ENCODE measurements at regions not wholly inside any gene's neighbourhood (a gene's known extent, or its start where the extent isn't known, plus 50 kb on each side); places are given as distances from the start of the nearest gene placed in this dataset.

DNA sequence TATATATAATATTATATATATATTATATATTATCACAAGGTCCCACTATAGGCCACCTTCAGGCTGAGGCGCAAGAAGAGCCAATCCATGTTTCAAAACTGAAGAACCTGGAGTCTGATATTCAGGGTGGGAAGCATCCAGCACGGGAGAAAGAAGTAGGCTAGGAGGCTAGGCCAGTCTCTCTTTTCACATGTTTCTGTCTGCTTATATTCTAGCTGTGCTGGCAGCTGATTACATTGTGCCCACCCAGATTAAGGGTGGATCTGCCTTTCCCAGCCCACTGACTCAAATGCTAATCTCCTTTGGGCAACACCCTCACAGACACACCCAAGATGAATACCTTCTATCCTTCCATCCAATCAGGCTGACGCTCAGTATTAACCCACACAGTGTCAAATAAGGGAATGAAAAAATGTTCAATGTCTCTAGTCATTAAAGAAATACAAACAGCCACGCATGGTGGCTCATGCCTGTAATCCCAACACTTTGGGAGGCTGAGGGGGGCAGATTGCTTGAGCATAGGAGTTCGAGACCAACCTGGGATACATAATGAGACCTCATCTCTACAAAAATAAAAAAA, 135.4 kb upstream of the PCBD1 start:
- TF ChIP-seq BACH1 (tag; IDR thresholded peaks at IDR 0.05) (no peak), ZNF121 (CRISPR knock-in tag; conservative IDR thresholded peaks at IDR 0.05) (no peak), SLC30A9 (CRISPR knock-in tag; IDR thresholded peaks at IDR 0.05) (no peak), CREBBP (IDR thresholded peaks at IDR 0.05; ENCODE audit: low read depth, low read length) (no peak), TBL1XR1 (IDR thresholded peaks at IDR 0.05; ENCODE audit: low read length in 2 of 2) (no peak), MIER1 (IDR thresholded peaks at IDR 0.05; ENCODE audit: low read depth) (no peak), ZNF507 (tag; conservative IDR thresholded peaks at IDR 0.05) (no peak), NFRKB (IDR thresholded peaks at IDR 0.05; ENCODE audit: low read depth) (no peak)
- TF ChIP-seq, protein P1, sequence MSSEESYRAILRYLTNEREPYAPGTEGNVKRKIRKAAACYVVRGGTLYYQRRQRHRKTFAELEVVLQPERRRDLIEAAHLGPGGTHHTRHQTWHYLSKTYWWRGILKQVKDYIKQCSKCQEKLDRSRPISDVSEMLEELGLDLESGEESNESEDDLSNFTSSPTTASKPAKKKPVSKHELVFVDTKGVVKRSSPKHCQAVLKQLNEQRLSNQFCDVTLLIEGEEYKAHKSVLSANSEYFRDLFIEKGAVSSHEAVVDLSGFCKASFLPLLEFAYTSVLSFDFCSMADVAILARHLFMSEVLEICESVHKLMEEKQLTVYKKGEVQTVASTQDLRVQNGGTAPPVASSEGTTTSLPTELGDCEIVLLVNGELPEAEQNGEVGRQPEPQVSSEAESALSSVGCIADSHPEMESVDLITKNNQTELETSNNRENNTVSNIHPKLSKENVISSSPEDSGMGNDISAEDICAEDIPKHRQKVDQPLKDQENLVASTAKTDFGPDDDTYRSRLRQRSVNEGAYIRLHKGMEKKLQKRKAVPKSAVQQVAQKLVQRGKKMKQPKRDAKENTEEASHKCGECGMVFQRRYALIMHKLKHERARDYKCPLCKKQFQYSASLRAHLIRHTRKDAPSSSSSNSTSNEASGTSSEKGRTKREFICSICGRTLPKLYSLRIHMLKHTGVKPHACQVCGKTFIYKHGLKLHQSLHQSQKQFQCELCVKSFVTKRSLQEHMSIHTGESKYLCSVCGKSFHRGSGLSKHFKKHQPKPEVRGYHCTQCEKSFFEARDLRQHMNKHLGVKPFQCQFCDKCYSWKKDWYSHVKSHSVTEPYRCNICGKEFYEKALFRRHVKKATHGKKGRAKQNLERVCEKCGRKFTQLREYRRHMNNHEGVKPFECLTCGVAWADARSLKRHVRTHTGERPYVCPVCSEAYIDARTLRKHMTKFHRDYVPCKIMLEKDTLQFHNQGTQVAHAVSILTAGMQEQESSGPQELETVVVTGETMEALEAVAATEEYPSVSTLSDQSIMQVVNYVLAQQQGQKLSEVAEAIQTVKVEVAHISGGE (CRISPR knock-in tag; IDR thresholded peaks at IDR 0.05), result no peak
- TF ChIP-seq, protein P2, sequence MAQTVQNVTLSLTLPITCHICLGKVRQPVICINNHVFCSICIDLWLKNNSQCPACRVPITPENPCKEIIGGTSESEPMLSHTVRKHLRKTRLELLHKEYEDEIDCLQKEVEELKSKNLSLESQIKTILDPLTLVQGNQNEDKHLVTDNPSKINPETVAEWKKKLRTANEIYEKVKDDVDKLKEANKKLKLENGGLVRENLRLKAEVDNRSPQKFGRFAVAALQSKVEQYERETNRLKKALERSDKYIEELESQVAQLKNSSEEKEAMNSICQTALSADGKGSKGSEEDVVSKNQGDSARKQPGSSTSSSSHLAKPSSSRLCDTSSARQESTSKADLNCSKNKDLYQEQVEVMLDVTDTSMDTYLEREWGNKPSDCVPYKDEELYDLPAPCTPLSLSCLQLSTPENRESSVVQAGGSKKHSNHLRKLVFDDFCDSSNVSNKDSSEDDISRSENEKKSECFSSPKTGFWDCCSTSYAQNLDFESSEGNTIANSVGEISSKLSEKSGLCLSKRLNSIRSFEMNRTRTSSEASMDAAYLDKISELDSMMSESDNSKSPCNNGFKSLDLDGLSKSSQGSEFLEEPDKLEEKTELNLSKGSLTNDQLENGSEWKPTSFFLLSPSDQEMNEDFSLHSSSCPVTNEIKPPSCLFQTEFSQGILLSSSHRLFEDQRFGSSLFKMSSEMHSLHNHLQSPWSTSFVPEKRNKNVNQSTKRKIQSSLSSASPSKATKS (CRISPR knock-in tag; IDR thresholded peaks at IDR 0.05), result no peak
- TF ChIP-seq, protein P3, sequence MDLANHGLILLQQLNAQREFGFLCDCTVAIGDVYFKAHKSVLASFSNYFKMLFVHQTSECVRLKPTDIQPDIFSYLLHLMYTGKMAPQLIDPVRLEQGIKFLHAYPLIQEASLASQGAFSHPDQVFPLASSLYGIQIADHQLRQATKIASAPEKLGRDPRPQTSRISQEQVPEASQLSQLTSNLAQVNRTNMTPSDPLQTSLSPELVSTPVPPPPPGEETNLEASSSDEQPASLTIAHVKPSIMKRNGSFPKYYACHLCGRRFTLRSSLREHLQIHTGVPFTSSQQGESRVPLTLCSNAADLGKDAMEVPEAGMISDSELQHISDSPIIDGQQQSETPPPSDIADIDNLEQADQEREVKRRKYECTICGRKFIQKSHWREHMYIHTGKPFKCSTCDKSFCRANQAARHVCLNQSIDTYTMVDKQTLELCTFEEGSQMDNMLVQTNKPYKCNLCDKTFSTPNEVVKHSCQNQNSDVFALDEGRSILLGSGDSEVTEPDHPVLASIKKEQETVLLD (IDR thresholded peaks at IDR 0.05), result no peak
- TF ChIP-seq, protein P4, sequence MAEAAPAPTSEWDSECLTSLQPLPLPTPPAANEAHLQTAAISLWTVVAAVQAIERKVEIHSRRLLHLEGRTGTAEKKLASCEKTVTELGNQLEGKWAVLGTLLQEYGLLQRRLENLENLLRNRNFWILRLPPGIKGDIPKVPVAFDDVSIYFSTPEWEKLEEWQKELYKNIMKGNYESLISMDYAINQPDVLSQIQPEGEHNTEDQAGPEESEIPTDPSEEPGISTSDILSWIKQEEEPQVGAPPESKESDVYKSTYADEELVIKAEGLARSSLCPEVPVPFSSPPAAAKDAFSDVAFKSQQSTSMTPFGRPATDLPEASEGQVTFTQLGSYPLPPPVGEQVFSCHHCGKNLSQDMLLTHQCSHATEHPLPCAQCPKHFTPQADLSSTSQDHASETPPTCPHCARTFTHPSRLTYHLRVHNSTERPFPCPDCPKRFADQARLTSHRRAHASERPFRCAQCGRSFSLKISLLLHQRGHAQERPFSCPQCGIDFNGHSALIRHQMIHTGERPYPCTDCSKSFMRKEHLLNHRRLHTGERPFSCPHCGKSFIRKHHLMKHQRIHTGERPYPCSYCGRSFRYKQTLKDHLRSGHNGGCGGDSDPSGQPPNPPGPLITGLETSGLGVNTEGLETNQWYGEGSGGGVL (CRISPR knock-in tag; IDR thresholded peaks at IDR 0.05), result no peak
- H3K4me3 ChIP-seq, result no peak overlapping the region
- peak overlapping the region; percentile 64 for H2AFZ ChIP-seq (ENCODE audit: low read depth, low read length)
- DNase-seq (ENCODE audit: extremely low read depth in 1 of 4, low spot score in 3 of 4) (no peak), FAIRE-seq (peak; percentile 19), ATAC-seq (no peak; the same call in 2 of the 3 replicates)
- peaks cover 9 to 38% of the 10 kb centered on the region in 2 experiments for H3K27me3 ChIP-seq (ENCODE audit: control insufficient read depth in 2 of 2, insufficient read depth in 2 of 2, low read length in 2 of 2)
- ChIA-PET POLR2A (no interaction called here), CTCF (ENCODE audit: low intra/inter-chr PET ratio) (no interaction called here)
- BruUV-seq (replicated peaks), result no TSS peak
- no peaks in the 10 kb centered on the region for H3K79me2 ChIP-seq (ENCODE audit: control insufficient read depth, insufficient read depth, low read length)
- no peaks in the 10 kb centered on the region for H3K36me3 ChIP-seq (ENCODE audit: control insufficient read depth, insufficient read depth, low read length)
- H3K9ac ChIP-seq (ENCODE audit: insufficient read depth in 1 of 2, low read depth in 2 of 2, low read length in 2 of 2), result no peak overlapping the region
- no peak overlapping the region for H3K27ac ChIP-seq (ENCODE audit: extremely low read depth, low read depth, low read length)
- no peaks in the 10 kb centered on the region for H3K9me3 ChIP-seq (replicated peaks; ENCODE audit: control insufficient read depth, insufficient read depth, low read depth, low read length)
- H4K20me1 ChIP-seq (replicated peaks; ENCODE audit: control insufficient read depth, insufficient read depth, low read length), result no peaks in the 10 kb centered on the region
- intact Hi-C loops (cut with micrococcal nuclease) (no loop called here), in situ Hi-C loops (cut with MboI) (no loop called here)
- H3K9me1 ChIP-seq (ENCODE audit: control insufficient read depth, insufficient read depth, low read length), result no peaks in the 10 kb centered on the region
- 32% methylated on average over 5 of the region's 5 CpGs for WGBS (ENCODE audit: insufficient coverage, low coverage, missing lambda C conversion rate)
- H3K4me2 ChIP-seq (ENCODE audit: insufficient read depth, low read length), result no peak overlapping the region
- no peaks in the 10 kb centered on the region; a peak in 1 of 5 replicates for H3K4me1 ChIP-seq (replicated peaks in 1 of 2; ENCODE audit: control insufficient read depth in 2 of 2, insufficient read depth in 2 of 2, low read length in 2 of 2)

Data from K562 (cell line).